H1 (cell line): ENCODE measurements at regions not wholly inside any gene's neighbourhood (a gene's known extent, or its start where the extent isn't known, plus 50 kb on each side); places are given as distances from the start of the nearest gene placed in this dataset.

Experiments
- CTCF ChIA-PET: fragments of 300-600 bp; sonication (Branson Sonifier 250); formaldehyde crosslinking; loops from one replicate; lab custom pipeline; 2021; ENCODE audit not compliant: partially characterized antibody; lab: Charles Lee
- POLR2A ChIA-PET: fragments of 300-600 bp; sonication (Branson Sonifier 250); formaldehyde crosslinking; loops from one replicate; lab custom pipeline; 2021; ENCODE audit warnings: inconsistent platforms; ENCODE audit not compliant: partially characterized antibody; lab: Charles Lee
- DNase-seq, 2 experiments: peaks; one replicate each; pipeline versions ENCODE4 v3.0.0 to v3.0.0-alpha.2; 2010 to 2022; ENCODE audit warnings: low spot score in 2 of 2, low read depth in 1 of 2, mixed read lengths in 1 of 2
- FAIRE-seq: peaks from 2 replicates; lab custom pipeline; 2011; peaks lifted over from hg19 to GRCh38; lab: Jason Lieb, UNC
- H2AFZ ChIP-seq: 2 replicates; pipeline ENCODE4 v1.8.1; 2012; ENCODE audit warnings: low read length, inconsistent platforms
- H2AK5ac ChIP-seq: 2 replicates; pipeline ENCODE4 v1.6.1; 2013; ENCODE audit warnings: low read depth, low read length
- H2BK120ac ChIP-seq: replicated peaks from 2 replicates; pipeline ENCODE3; 2013; ENCODE audit warnings: low read depth, low read length, inconsistent platforms
- H2BK12ac ChIP-seq: 2 replicates; pipeline ENCODE4 v1.6.1; 2013; ENCODE audit warnings: low read depth, low read length
- H2BK15ac ChIP-seq: 2 replicates; pipeline ENCODE4 v1.6.1; 2013; ENCODE audit warnings: low read length
- H2BK20ac ChIP-seq: 2 replicates; pipeline ENCODE4 v1.6.1; 2013; ENCODE audit warnings: low read length
- H2BK5ac ChIP-seq: 2 replicates; pipeline ENCODE4 v1.6.1; 2013; ENCODE audit warnings: low read depth, low read length
- H3K14ac ChIP-seq: 2 replicates; pipeline ENCODE4 v1.6.1; 2013; ENCODE audit warnings: inconsistent platforms; ENCODE audit not compliant: insufficient read length
- H3K18ac ChIP-seq: 2 replicates; pipeline ENCODE4 v1.6.1; 2013; ENCODE audit warnings: low read length; ENCODE audit errors: extremely low read depth
- H3K23ac ChIP-seq: 2 replicates; pipeline ENCODE4 v1.6.1; 2013; ENCODE audit warnings: inconsistent platforms; ENCODE audit not compliant: insufficient read length
- H3K23me2 ChIP-seq: 2 replicates; pipeline ENCODE4 v1.6.1; 2013; ENCODE audit warnings: low read depth, low read length
- H3K27ac ChIP-seq: 2 replicates; pipeline ENCODE4 v1.6.1; 2011; ENCODE audit warnings: low read depth, low read length, inconsistent platforms
- H3K27me3 ChIP-seq, 4 experiments: replicated peaks in 1 of 4; 1 replicate in 1 of 4; 2 replicates in 3 of 4; pipeline versions ENCODE4 v1.6.1 to v1.8.1; 2011 to 2013; ENCODE audit warnings: low read length in 3 of 4, mild to moderate bottlenecking in 3 of 4, inconsistent platforms in 2 of 4, mixed read lengths in 2 of 4, moderate library complexity in 1 of 4; ENCODE audit not compliant: control insufficient read depth in 3 of 4, insufficient read depth in 3 of 4; ENCODE audit errors: extremely low read depth in 1 of 4
- H3K36me3 ChIP-seq, 4 experiments: 2 replicates each; pipeline versions ENCODE4 v1.6.1 to v1.8.1; 2011 to 2013; ENCODE audit warnings: mild to moderate bottlenecking in 4 of 4, low read length in 3 of 4, moderate library complexity in 2 of 4, control low read depth in 1 of 4, inconsistent platforms in 1 of 4; ENCODE audit not compliant: insufficient read depth in 4 of 4, control insufficient read depth in 2 of 4
- H3K4ac ChIP-seq: replicated peaks from 2 replicates; pipeline ENCODE3; 2013; ENCODE audit warnings: low read length, low read depth, mixed read lengths, inconsistent platforms; ENCODE audit not compliant: insufficient read length
- H3K4me1 ChIP-seq, 4 experiments: replicated peaks in 1 of 4; 1 replicate in 1 of 4; 2 replicates in 3 of 4; pipeline versions ENCODE4 v1.6.1 to v1.8.1; 2011 to 2013; ENCODE audit warnings: low read length in 3 of 4, inconsistent platforms in 2 of 4, mixed read lengths in 1 of 4; ENCODE audit not compliant: insufficient read depth in 4 of 4, control insufficient read depth in 3 of 4
- H3K4me2 ChIP-seq, 2 experiments: 2 replicates each; pipeline versions ENCODE4 v1.6.1 to v1.8.1; 2011 to 2013; ENCODE audit warnings: low read depth in 2 of 2, low read length in 2 of 2, control low read depth in 1 of 2, inconsistent platforms in 1 of 2, mild to moderate bottlenecking in 1 of 2; ENCODE audit not compliant: insufficient read depth in 1 of 2
- H3K4me3 ChIP-seq, 4 experiments: fragments of 200-600, 300-600 bp in 1 of 4; sonication (generic), shearing (Covaris generic), sonication (Bioruptor Twin) in 1 of 4; 2 replicates each; pipeline versions ENCODE4 v1.5.1 to v1.8.1; 2011 to 2016; ENCODE audit warnings: low read length in 4 of 4, low read depth in 3 of 4, control low read depth in 2 of 4, inconsistent platforms in 2 of 4, mild to moderate bottlenecking in 2 of 4, mixed read lengths in 1 of 4, moderate library complexity in 1 of 4; ENCODE audit not compliant: insufficient read depth in 2 of 4; ENCODE audit errors: extremely low read depth in 1 of 4
- H3K56ac ChIP-seq: replicated peaks from 2 replicates; pipeline ENCODE3; 2013; ENCODE audit warnings: low read depth, mild to moderate bottlenecking, mixed read lengths, low read length, inconsistent platforms; ENCODE audit not compliant: insufficient read length
- H3K79me1 ChIP-seq: 2 replicates; pipeline ENCODE4 v1.6.1; 2013; ENCODE audit warnings: low read depth, low read length, control low read depth
- H3K79me2 ChIP-seq, 2 experiments: 2 replicates each; pipeline versions ENCODE4 v1.6.1 to v1.8.1; 2012 to 2013; ENCODE audit warnings: low read length in 2 of 2, mild to moderate bottlenecking in 2 of 2, inconsistent platforms in 1 of 2; ENCODE audit not compliant: insufficient read depth in 2 of 2, control insufficient read depth in 1 of 2
- H3K9ac ChIP-seq, 4 experiments: replicated peaks in 1 of 4; 1 replicate in 1 of 4; 2 replicates in 3 of 4; pipeline versions ENCODE4 v1.6.1 to v1.8.1; 2011 to 2013; ENCODE audit warnings: low read depth in 3 of 4, low read length in 3 of 4, control low read depth in 2 of 4, mild to moderate bottlenecking in 2 of 4, moderate library complexity in 2 of 4, inconsistent platforms in 1 of 4; ENCODE audit errors: extremely low read depth in 1 of 4
- H3K9me3 ChIP-seq, 2 experiments: 2 replicates each; pipeline versions ENCODE4 v1.6.1 to v1.8.1; 2012 to 2013; ENCODE audit warnings: mild to moderate bottlenecking in 2 of 2, moderate library complexity in 2 of 2, control low read depth in 1 of 2, inconsistent platforms in 1 of 2, low read depth in 1 of 2, low read length in 1 of 2, mixed read lengths in 1 of 2; ENCODE audit not compliant: insufficient read depth in 2 of 2
- H4K20me1 ChIP-seq, 2 experiments: replicated peaks in 1 of 2; 2 replicates each; pipeline versions ENCODE3 to v1.8.1; 2011 to 2013; ENCODE audit warnings: inconsistent platforms in 2 of 2, low read length in 2 of 2, mild to moderate bottlenecking in 1 of 2; ENCODE audit not compliant: insufficient read depth in 2 of 2, control insufficient read depth in 1 of 2
- H4K5ac ChIP-seq: 2 replicates; pipeline ENCODE4 v1.6.1; 2013; ENCODE audit warnings: low read length, low read depth, mixed read lengths, inconsistent platforms; ENCODE audit not compliant: insufficient read length
- H4K8ac ChIP-seq: 2 replicates; pipeline ENCODE4 v1.8.0; 2013; ENCODE audit warnings: mild to moderate bottlenecking, moderate library complexity, low read length, inconsistent platforms; ENCODE audit not compliant: insufficient read depth; ENCODE audit errors: extremely low read depth
- H4K91ac ChIP-seq: replicated peaks from 2 replicates; pipeline ENCODE3; 2013; ENCODE audit warnings: low read length, mixed read lengths, inconsistent platforms; ENCODE audit not compliant: insufficient read length
- BCL11A ChIP-seq, 2 experiments: IDR thresholded peaks; one replicate each; pipeline ENCODE4 v1.6.1; 2011; ENCODE audit warnings: low read depth in 2 of 2, low read length in 2 of 2, mild to moderate bottlenecking in 2 of 2
- CHD2 ChIP-seq: IDR thresholded peaks from 2 replicates; pipeline ENCODE4 v1.6.1; 2012; ENCODE audit warnings: low read length, improper control_type of control experiment
- EP300 ChIP-seq, 2 experiments: IDR thresholded peaks; 1 replicate in 1 of 2; 2 replicates in 1 of 2; pipeline ENCODE4 v1.6.1; 2011 to 2012; ENCODE audit warnings: low read depth in 2 of 2, low read length in 2 of 2, mild to moderate bottlenecking in 2 of 2, borderline replicate concordance in 1 of 2, inconsistent platforms in 1 of 2, moderate library complexity in 1 of 2
- HDAC6 ChIP-seq: IDR thresholded peaks from one replicate; pipeline ENCODE4 v1.7.1; 2012; ENCODE audit warnings: low read depth, mild to moderate bottlenecking, inconsistent platforms, low read length, moderate library complexity
- KDM1A ChIP-seq: fragments of 200-600, 300-600 bp; sonication (generic); IDR thresholded peaks from 2 replicates; pipeline ENCODE4 v1.7.1; 2016; ENCODE audit warnings: mild to moderate bottlenecking, low read length, borderline replicate concordance
- KDM4A ChIP-seq: IDR thresholded peaks from one replicate; pipeline ENCODE4 v1.7.1; 2012; ENCODE audit warnings: low read depth, mild to moderate bottlenecking, moderate library complexity, low read length, inconsistent platforms; ENCODE audit not compliant: severe bottlenecking
- PHF8 ChIP-seq: fragments of 200-600 bp; sonication (generic); conservative IDR thresholded peaks from 2 replicates; pipeline ENCODE4 v1.7.1; 2012; ENCODE audit warnings: low read depth, mild to moderate bottlenecking, inconsistent platforms, low read length, moderate library complexity
- RAD21 ChIP-seq, 2 experiments: IDR thresholded peaks in 1 of 2; conservative IDR thresholded peaks in 1 of 2; 2 replicates each; pipeline ENCODE4 v1.6.1; 2011; ENCODE audit warnings: low read depth in 2 of 2, low read length in 2 of 2, improper control_type of control experiment in 1 of 2, inconsistent platforms in 1 of 2, mild to moderate bottlenecking in 1 of 2, moderate library complexity in 1 of 2
- RNF2 ChIP-seq: fragments of 200-900, 300-1000 bp; sonication (generic); IDR thresholded peaks from 2 replicates; pipeline ENCODE4 v1.7.1; 2016; ENCODE audit warnings: borderline replicate concordance, low read depth, mild to moderate bottlenecking, antibody characterized with exemption, low read length; ENCODE audit not compliant: poor library complexity, severe bottlenecking; ENCODE audit errors: missing control alignments
- SP4 ChIP-seq: IDR thresholded peaks from 2 replicates; pipeline ENCODE4 v1.6.1; 2012; ENCODE audit warnings: low read length, inconsistent platforms
- TAF7 ChIP-seq: optimal IDR thresholded peaks from 2 replicates; pipeline ENCODE3; 2011; ENCODE audit warnings: low read depth, mild to moderate bottlenecking, inconsistent platforms, low read length, moderate library complexity, borderline replicate concordance
- TBP ChIP-seq: IDR thresholded peaks from 2 replicates; pipeline ENCODE4 v1.6.1; 2011; ENCODE audit warnings: low read depth, low read length, improper control_type of control experiment
- WGBS, 2 experiments: shearing (Covaris generic) in 1 of 2; methylation state at CpG; one replicate each; pipeline versions ENCODE4 v1.1.6 to v1.1.7; 2013 to 2015; ENCODE audit warnings: low lambda C conversion rate in 2 of 2, mixed read lengths in 2 of 2, inconsistent platforms in 1 of 2, low coverage in 1 of 2, missing lambda C conversion rate in 1 of 2; ENCODE audit not compliant: insufficient replicate concordance in 2 of 2, insufficient coverage in 1 of 2, insufficient read length in 1 of 2; ENCODE audit errors: extremely low coverage in 1 of 2, missing lambda C conversion rate in 1 of 2; 5-methylcytosine and 5-hydroxymethylcytosine counted together
- TF ChIP-seq, protein P1 (sequence below): IDR thresholded peaks from 2 replicates; pipeline ENCODE4 v1.6.1; 2012; ENCODE audit warnings: inconsistent platforms

DNA sequence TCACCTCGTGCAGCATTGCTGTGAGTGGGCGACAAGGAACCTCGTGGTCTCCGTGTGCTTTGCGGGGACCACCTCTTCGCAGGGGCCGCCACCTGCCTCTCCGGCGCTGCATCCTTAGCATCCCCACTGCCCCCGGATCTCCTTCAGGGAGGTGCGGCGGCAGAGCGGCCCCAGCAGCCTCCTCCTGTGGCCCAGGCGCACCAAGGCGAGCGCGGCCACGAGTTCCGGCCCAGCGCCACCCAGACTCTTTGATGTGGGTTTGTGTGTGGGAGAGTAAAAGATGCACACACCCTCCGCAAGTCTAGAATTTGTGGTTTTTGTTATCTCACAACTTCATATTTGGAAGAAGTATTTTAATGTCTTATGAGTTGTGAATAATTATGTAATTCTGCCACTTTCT lies 118.8 kb upstream of the DIO3 start:
- POLR2A ChIA-PET: no interaction called here
- no peak for FAIRE-seq
- 92% methylated on average over 21 of the region's 21 CpGs; no CpG with 5 or more reads in 1 of the 2 experiments for WGBS, 2 experiments

More for the DNA sequence above, 118.8 kb upstream of the DIO3 start:
- no peaks in the 10 kb centered on the region for H3K79me2 ChIP-seq
- H3K27me3 ChIP-seq: 0 out of 7 replicates have a peak, but pooled peaks cover 0 to 2% (median 0%) of the 10 kb centered on the region in 4 experiments
- H3K9me3 ChIP-seq: no peaks in the 10 kb centered on the region
- no peak overlapping the region for H3K27ac ChIP-seq
- no peak overlapping the region for H3K4me2 ChIP-seq
- no peak for TF ChIP-seq SP4
- no peak for TF ChIP-seq CHD2
- TF ChIP-seq PHF8: no peak
- TF ChIP-seq, protein P1, sequence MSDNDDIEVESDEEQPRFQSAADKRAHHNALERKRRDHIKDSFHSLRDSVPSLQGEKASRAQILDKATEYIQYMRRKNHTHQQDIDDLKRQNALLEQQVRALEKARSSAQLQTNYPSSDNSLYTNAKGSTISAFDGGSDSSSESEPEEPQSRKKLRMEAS: no peak
- TF ChIP-seq TAF7: no peak
- no peak for TF ChIP-seq EP300 (IDR thresholded peaks at IDR 0.05; ENCODE audit: borderline replicate concordance in 1 of 2, low read depth in 2 of 2, low read length in 2 of 2)
- TF ChIP-seq KDM4A: no peak
- no peak for TF ChIP-seq RAD21 (IDR thresholded peaks at IDR 0.05 in 1 of 2, conservative IDR thresholded peaks at IDR 0.05 in 1 of 2; ENCODE audit: low read depth in 2 of 2, low read length in 2 of 2)
- no peak for TF ChIP-seq TBP
- TF ChIP-seq KDM1A: no peak
- no peak for TF ChIP-seq BCL11A (IDR thresholded peaks at IDR 0.05; ENCODE audit: low read depth in 2 of 2, low read length in 2 of 2)
- no peak for TF ChIP-seq HDAC6
- no peak for TF ChIP-seq RNF2
- no peak overlapping the region for H3K4me3 ChIP-seq
- no peak overlapping the region for H2BK12ac ChIP-seq
- no peak overlapping the region for H3K14ac ChIP-seq
- no peak overlapping the region for H3K56ac ChIP-seq
- no peak overlapping the region for H2AK5ac ChIP-seq
- H3K23me2 ChIP-seq: no peaks in the 10 kb centered on the region
- H3K4ac ChIP-seq: no peak overlapping the region
- H2BK120ac ChIP-seq: no peak overlapping the region
- DNase-seq: no peak
- H4K5ac ChIP-seq: no peak overlapping the region
- no peak overlapping the region for H3K18ac ChIP-seq
- no peaks in the 10 kb centered on the region for H4K20me1 ChIP-seq
- H2BK20ac ChIP-seq: no peak overlapping the region
- 0 out of 7 replicates have a peak, but pooled peaks cover 0 to 2% (median 0%) of the 10 kb centered on the region in 4 experiments for H3K4me1 ChIP-seq
- H4K91ac ChIP-seq: no peak overlapping the region
- CTCF ChIA-PET: no interaction called here
- no peak overlapping the region for H3K23ac ChIP-seq
- no peak overlapping the region for H4K8ac ChIP-seq
- no peak overlapping the region; the same call in 1 of the 2 replicates for H2AFZ ChIP-seq
- no peak overlapping the region for H2BK5ac ChIP-seq
- H3K79me1 ChIP-seq: no peaks in the 10 kb centered on the region
- no peak overlapping the region for H2BK15ac ChIP-seq
- H3K9ac ChIP-seq: no peak overlapping the region
- no peaks in the 10 kb centered on the region for H3K36me3 ChIP-seq
